HL-60/S4 treated with retinoic acid at 250 ng/mL for 4 days and 3 days (cell line): ENCODE measurements at regions not wholly inside any gene's neighbourhood (a gene's known extent, or its start where the extent isn't known, plus 50 kb on each side); places are given as distances from the start of the nearest gene placed in this dataset.

ENCODE experiments used
- in situ Hi-C: fragments of 300-500 bp; cut with MboI; formaldehyde crosslinking; loops from 2 replicates; pipeline ENCODE4 v1.7.0; 2022; ENCODE audit warnings: low sequenced_read_pairs

DNA sequence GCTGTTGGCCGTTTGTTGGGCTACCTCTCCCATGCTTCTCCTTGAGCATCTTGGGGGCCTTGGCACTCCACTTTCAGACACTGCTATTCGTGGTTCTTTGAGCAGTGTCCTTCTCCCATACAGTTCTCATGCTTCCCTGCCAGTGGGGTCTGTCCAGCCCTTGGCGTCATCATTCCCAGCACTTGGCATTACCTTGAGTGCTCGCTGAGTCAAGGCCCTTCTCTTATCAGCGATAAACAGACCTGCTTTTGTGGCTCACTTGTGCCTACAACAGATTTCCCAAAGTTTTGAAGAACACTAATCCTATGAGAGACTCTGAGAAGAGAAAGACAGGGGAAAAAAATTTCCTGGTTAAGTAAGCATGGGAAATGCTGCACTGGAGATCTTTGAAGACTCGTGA lies 85.3 kb downstream of the NOC3L start:
- in situ Hi-C loops, result loop anchor here (25.0 kb wide), 1 partner anchor 160 kb away; no protein-coding TSS in a partner anchor

DNA sequence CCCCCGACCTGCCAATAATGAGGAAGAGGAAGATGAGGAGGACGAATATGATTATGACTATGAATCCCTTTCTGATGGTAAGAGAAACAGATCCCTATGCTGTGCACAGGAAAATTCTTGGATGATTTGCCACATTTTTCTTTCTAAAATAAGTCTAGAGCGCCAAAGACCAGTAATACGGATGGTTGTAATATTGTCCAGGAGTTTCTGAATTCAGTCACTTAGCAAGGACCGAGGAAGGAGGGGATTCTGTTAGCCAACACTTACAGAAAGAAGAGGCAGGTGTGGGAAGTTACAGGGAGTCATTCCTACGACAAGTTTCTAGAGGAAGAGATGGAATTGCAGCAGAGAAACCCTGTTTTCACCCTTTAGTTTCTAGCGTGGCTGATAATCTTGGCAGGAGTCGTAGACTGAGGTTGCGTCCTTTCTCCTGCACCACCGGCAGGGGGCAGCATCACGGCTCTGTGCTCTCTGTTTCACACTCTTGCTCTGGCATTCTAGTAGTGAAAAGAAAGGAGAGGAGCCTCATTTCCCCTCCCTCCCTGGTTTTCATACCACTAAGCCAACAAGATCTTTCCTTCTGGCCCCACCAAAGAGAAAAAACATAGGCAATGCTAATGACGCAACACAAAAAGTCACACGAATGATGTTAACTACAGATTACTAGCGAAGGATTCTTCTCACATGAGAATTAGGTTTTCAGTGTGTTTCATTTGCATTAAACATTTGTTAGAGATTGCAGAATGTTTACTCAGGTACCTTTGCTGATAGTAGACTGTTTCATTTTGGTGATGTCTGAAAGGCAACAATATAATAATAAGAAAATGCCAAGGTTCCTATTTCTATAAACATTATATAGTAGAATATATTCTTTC lies 82.7 kb downstream of the NOC3L start:
- in situ Hi-C loops, result loop anchor here (25.0 kb wide), 1 partner anchor 157 kb away; no protein-coding TSS in a partner anchor

DNA sequence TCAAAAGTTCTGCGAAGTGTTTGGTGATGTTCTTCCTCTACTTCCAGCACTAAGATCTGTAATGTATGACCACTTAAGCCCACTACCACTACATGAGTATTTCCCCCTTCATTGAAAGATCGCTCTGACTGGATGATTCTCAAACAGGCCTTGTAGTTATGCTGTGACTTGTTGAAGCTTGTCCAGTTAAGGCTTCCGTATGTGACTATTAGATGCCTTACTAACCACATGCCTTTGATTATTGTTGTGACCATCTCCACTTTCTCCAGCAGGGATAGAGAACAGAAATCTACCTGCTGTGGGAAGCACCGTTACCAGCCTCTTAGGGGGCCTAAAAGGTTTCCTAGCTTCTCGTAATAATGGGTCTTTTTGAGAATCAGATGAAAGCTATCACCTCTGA lies 81.1 kb downstream of the NOC3L start:
- in situ Hi-C loops, result loop anchor here (25.0 kb wide), 1 partner anchor 156 kb away; no protein-coding TSS in a partner anchor

DNA sequence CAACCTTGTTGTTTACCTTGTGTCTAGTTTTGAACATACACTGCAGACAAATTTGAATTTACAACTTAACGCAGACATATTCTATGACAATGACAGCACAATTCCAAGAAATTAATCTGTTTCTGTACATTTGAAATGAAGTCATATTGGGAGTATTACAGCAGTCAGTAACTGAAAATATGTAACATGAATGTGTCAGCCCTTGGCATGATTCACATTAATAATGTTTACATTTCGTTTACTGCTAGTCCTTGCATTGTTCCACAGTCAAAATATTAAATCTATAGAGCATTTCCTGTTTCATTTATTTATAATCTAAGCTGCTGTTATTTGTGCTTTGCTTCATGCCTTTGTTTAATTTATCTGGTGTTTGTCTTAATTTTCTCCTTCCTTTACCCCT lies 80.4 kb downstream of the NOC3L start:
- in situ Hi-C loops, result loop anchor here (25.0 kb wide), 1 partner anchor 155 kb away; no protein-coding TSS in a partner anchor
